ENCODE measurements at regions not wholly inside any gene's neighbourhood (a gene's known extent, or its start where the extent isn't known, plus 50 kb on each side); places are given as distances from the start of the nearest gene placed in this dataset.

GRCh38 chrX:86935988-86936387 lies 581.6 kb upstream of the KLHL4 start:
- Histone ChIP-seq H3K9ac (ENCODE audit: insufficient read depth, low read depth, low read length) (no peak overlapping the region), H3K9me3 (ENCODE audit: low read length) (no peaks in the 10 kb centered on the region), H3K4me2 (ENCODE audit: low read depth, low read length) (no peak overlapping the region), H3K4me3 (replicated peaks in 1 of 3; ENCODE audit: insufficient read depth in 1 of 3, low read depth in 2 of 3, low read length in 3 of 3) (no peak overlapping the region), H2AFZ (ENCODE audit: low read length) (no peak overlapping the region), H3K36me3 (replicated peaks in 1 of 2; ENCODE audit: control insufficient read depth in 1 of 2, insufficient read depth in 2 of 2, low read length in 2 of 2) (no peaks in the 10 kb centered on the region), H3K4me1 (ENCODE audit: insufficient read depth, low read length) (no peaks in the 10 kb centered on the region), H4K20me1 (ENCODE audit: insufficient read depth, low read length) (no peaks in the 10 kb centered on the region), H3K79me2 (ENCODE audit: insufficient read depth, low read length) (no peaks in the 10 kb centered on the region), H3K27me3 (ENCODE audit: control insufficient read depth in 1 of 2, insufficient read depth in 2 of 2, low read length in 2 of 2) (no peaks in the 10 kb centered on the region), H3K27ac (ENCODE audit: extremely low read length, insufficient read depth, low read length) (no peak overlapping the region)
- BruUV-seq (replicated peaks), result no TSS peak
- intact Hi-C loops (cut with micrococcal nuclease; ENCODE audit: unreplicated experiment) (no loop called here), in situ Hi-C loops (cut with HindIII; ENCODE audit: extremely low pct_ligation_motif_present, low pct_unique_long_range_greater_than_20kb) (loop anchor here (25.0 kb wide), 1 partner anchor 599 kb away; no protein-coding TSS in a partner anchor)
- FAIRE-seq (no peak), ATAC-seq (no peak), DNase-seq (ENCODE audit: low spot score) (no peak)
- POLR2A ChIA-PET, result no interaction called here
- CTCF ChIA-PET (ENCODE audit: low intra/inter-chr PET ratio, low total read pairs), result no interaction called here
- TF ChIP-seq ARNT (IDR thresholded peaks at IDR 0.05), result no peak
- no peak for TF ChIP-seq NFRKB (IDR thresholded peaks at IDR 0.05)
- TF ChIP-seq HMGXB3 (CRISPR knock-in tag; IDR thresholded peaks at IDR 0.05; ENCODE audit: borderline replicate concordance), result no peak
- no peak for TF ChIP-seq KDM5A (IDR thresholded peaks at IDR 0.05; ENCODE audit: borderline replicate concordance, low read length)
- peak; percentile 58 for TF ChIP-seq MNT (IDR thresholded peaks at IDR 0.05)
- no peak for TF ChIP-seq ZBTB8A (CRISPR knock-in tag; IDR thresholded peaks at IDR 0.05; ENCODE audit: borderline replicate concordance, low read depth)
- no peak for TF ChIP-seq ZNF431 (CRISPR knock-in tag; IDR thresholded peaks at IDR 0.05; ENCODE audit: borderline replicate concordance, low read depth)
- WGBS (ENCODE audit: low lambda C conversion rate), result no CpG with 5 or more reads among the region's 5 CpGs

Data from HepG2 (cell line).